HEK293T (cell line): ENCODE measurements at regions not wholly inside any gene's neighbourhood (a gene's known extent, or its start where the extent isn't known, plus 50 kb on each side); places are given as distances from the start of the nearest gene placed in this dataset.
A peak's percentile ranks its signal among the peaks of the same experiment; 100 is the strongest.

ENCODE experiments used
- CTCF ChIA-PET: fragments of 350-600 bp; formaldehyde crosslinking; extraction: SDS; loops from one replicate; lab custom pipeline; 2021; ENCODE audit warnings: antibody characterized with exemption, inconsistent platforms; lab: Yijun Ruan, JAX
- POLR2A ChIA-PET: fragments of 350-600 bp; formaldehyde crosslinking; extraction: SDS; loops from one replicate; lab custom pipeline; 2020; ENCODE audit warnings: antibody characterized with exemption, inconsistent platforms; lab: Yijun Ruan, JAX
- DNase-seq: peaks from one replicate; pipeline ENCODE4 v3.0.0; 2012; ENCODE audit warnings: mixed read lengths; ENCODE audit errors: extremely low spot score
- ARNT ChIP-seq: fragments of 450-650 bp; IDR thresholded peaks from 2 replicates; pipeline ENCODE4 v1.6.1; 2017; ENCODE audit warnings: mild to moderate bottlenecking
- BHLHE40 ChIP-seq: fragments of 450-650 bp; IDR thresholded peaks from 2 replicates; pipeline ENCODE4 v1.6.1; 2016; ENCODE audit warnings: mild to moderate bottlenecking, moderate library complexity, borderline replicate concordance
- CTBP1 ChIP-seq: fragments of 450-650 bp; IDR thresholded peaks from 2 replicates; pipeline ENCODE4 v1.6.1; 2016; ENCODE audit warnings: borderline replicate concordance
- ELF4 ChIP-seq: fragments of 450-650 bp; IDR thresholded peaks from 2 replicates; pipeline ENCODE4 v1.6.1; 2017; ENCODE audit warnings: antibody characterized with exemption
- FOXA1 ChIP-seq: fragments of 450-650 bp; IDR thresholded peaks from 2 replicates; pipeline ENCODE4 v1.6.1; 2016; ENCODE audit warnings: mild to moderate bottlenecking
- FOXK2 ChIP-seq: fragments of 450-650 bp; IDR thresholded peaks from 2 replicates; pipeline ENCODE4 v1.6.1; 2016; ENCODE audit warnings: mild to moderate bottlenecking
- FOXM1 ChIP-seq: fragments of 450-650 bp; IDR thresholded peaks from 2 replicates; pipeline ENCODE4 v1.6.1; 2017; ENCODE audit warnings: mild to moderate bottlenecking, borderline replicate concordance
- HDGF ChIP-seq: fragments of 450-650 bp; IDR thresholded peaks from 2 replicates; pipeline ENCODE4 v1.6.1; 2017; ENCODE audit warnings: antibody characterized with exemption, borderline replicate concordance
- L3MBTL2 ChIP-seq: fragments of 450-650 bp; conservative IDR thresholded peaks from 2 replicates; pipeline ENCODE4 v1.6.1; 2016; ENCODE audit warnings: mild to moderate bottlenecking
- LEF1 ChIP-seq: fragments of 450-650 bp; IDR thresholded peaks from 2 replicates; pipeline ENCODE4 v1.6.1; 2017; ENCODE audit warnings: mild to moderate bottlenecking, borderline replicate concordance
- NFRKB ChIP-seq: fragments of 450-650 bp; IDR thresholded peaks from 2 replicates; pipeline ENCODE4 v1.6.1; 2016; ENCODE audit warnings: mild to moderate bottlenecking, moderate library complexity
- PKNOX1 ChIP-seq: fragments of 450-650 bp; IDR thresholded peaks from 2 replicates; pipeline ENCODE4 v1.6.1; 2016
- SP1 ChIP-seq: fragments of 450-650 bp; IDR thresholded peaks from 2 replicates; pipeline ENCODE4 v1.6.1; 2017
- SUZ12 ChIP-seq: fragments of 450-650 bp; IDR thresholded peaks from 2 replicates; pipeline ENCODE4 v1.6.1; 2016; ENCODE audit warnings: mild to moderate bottlenecking
- TARDBP ChIP-seq: fragments of 450-650 bp; IDR thresholded peaks from 2 replicates; pipeline ENCODE4 v1.6.1; 2016
- ZNF384 ChIP-seq: fragments of 450-650 bp; IDR thresholded peaks from 2 replicates; pipeline ENCODE4 v1.6.1; 2016

GRCh38 chr5:74040065-74040551 lies 414.1 kb downstream of the ARHGEF28 start:
- DNase-seq = no peak
- ChIA-PET POLR2A (no interaction called here), CTCF (interaction anchor here (1.3 to 1.5 kb wide), 2 partner anchors 12 to 600 kb away, joined by 3 to 5 read pairs; no protein-coding TSS in a partner anchor)
- TF ChIP-seq ZNF384 (no peak), SP1 (no peak), ELF4 (no peak), TARDBP (no peak), ARNT (no peak), NFRKB (no peak), HDGF (no peak), FOXM1 (no peak), PKNOX1 (no peak), FOXA1 (no peak), LEF1 (no peak), BHLHE40 (no peak), SUZ12 (no peak), FOXK2 (no peak), CTBP1 (no peak), L3MBTL2 (no peak)

- no peak for DNase-seq
- ChIA-PET POLR2A (no interaction called here), CTCF (interaction anchor here (0.9 kb wide), 1 partner anchor 605 kb away, joined by 3 read pairs; no protein-coding TSS in a partner anchor)
- TF ChIP-seq L3MBTL2 (no peak), ELF4 (no peak), SP1 (no peak), BHLHE40 (no peak), LEF1 (no peak), FOXM1 (no peak), TARDBP (no peak)
Measured at GRCh38 chr5:74037321-74037720, 411.3 kb downstream of the ARHGEF28 start.

GRCh38 chr5:74035521-74035937 lies 409.5 kb downstream of the ARHGEF28 start:
- DNase-seq = peak; percentile 21
- CTCF ChIA-PET = interaction anchor here (0.5 to 1.1 kb wide), 4 partner anchors 17 to 222 kb away, joined by 3 to 4 read pairs (median 4); no protein-coding TSS in a partner anchor
- TF ChIP-seq PKNOX1 (no peak), TARDBP (no peak), FOXA1 (no peak), LEF1 (no peak), FOXK2 (no peak), HDGF (no peak), ZNF384 (no peak), SUZ12 (no peak), ELF4 (no peak), CTBP1 (no peak), ARNT (no peak), BHLHE40 (no peak), NFRKB (no peak), L3MBTL2 (no peak), SP1 (no peak), FOXM1 (no peak)
- POLR2A ChIA-PET = interaction anchor here (1.0 kb wide), 1 partner anchor 605 kb away, joined by 3 read pairs; the partner anchor contains the start of gene ENC1

- no peak for DNase-seq
- ChIA-PET POLR2A (interaction anchor here (1.0 kb wide), 1 partner anchor 606 kb away, joined by 3 read pairs; the partner anchor contains the start of gene ENC1), CTCF (interaction anchor here (0.6 to 1.1 kb wide), 3 partner anchors 17 to 52 kb away, joined by 4 read pairs; no protein-coding TSS in a partner anchor)
- TF ChIP-seq HDGF (no peak), ARNT (no peak), NFRKB (no peak), SP1 (no peak)
Measured at GRCh38 chr5:74034733-74035132, 408.7 kb downstream of the ARHGEF28 start.

- TF ChIP-seq L3MBTL2 (no peak), TARDBP (no peak), SUZ12 (no peak), CTBP1 (no peak), NFRKB (no peak), FOXM1 (no peak), ARNT (no peak), HDGF (no peak), FOXK2 (no peak), PKNOX1 (no peak), FOXA1 (no peak), LEF1 (no peak), SP1 (no peak), ZNF384 (no peak), BHLHE40 (no peak), ELF4 (no peak)
- ChIA-PET POLR2A (no interaction called here), CTCF (interaction anchor here (1.3 kb wide), 1 partner anchor 609 kb away, joined by 4 read pairs; no protein-coding TSS in a partner anchor)
- no peak for DNase-seq
Measured at GRCh38 chr5:74032617-74033016, 406.6 kb downstream of the ARHGEF28 start.

GRCh38 chr5:74031536-74031935 lies 405.5 kb downstream of the ARHGEF28 start:
- ChIA-PET CTCF (interaction anchor here (1.3 kb wide), 1 partner anchor 610 kb away, joined by 4 read pairs; no protein-coding TSS in a partner anchor), POLR2A (interaction anchor here (1.4 kb wide), 1 partner anchor 609 kb away, joined by 3 read pairs; the partner anchor contains the start of gene ENC1)
- no peak for TF ChIP-seq SUZ12
- TF ChIP-seq CTBP1 = no peak
- no peak for DNase-seq
